Large intestine (tissue), 3 donors: ENCODE measurements at regions not wholly inside any gene's neighbourhood (a gene's known extent, or its start where the extent isn't known, plus 50 kb on each side); places are given as distances from the start of the nearest gene placed in this dataset.
A peak's percentile ranks its signal among the peaks of the same experiment; 100 is the strongest.
"Not testable (repeated sequence)": the region's sequence is repeated elsewhere in the genome, so short reads cannot be mapped to it uniquely, and the experiment has no call there.

Experiments
- DNase-seq, 2 donors: peaks; one replicate each; pipeline versions ENCODE4 v3.0.0 to v3.0.0-alpha.2; 2013
- H3K27ac ChIP-seq: one replicate; pipeline ENCODE4 v1.5.1; 2013; ENCODE audit warnings: low read length
- H3K27me3 ChIP-seq: 2 replicates; pipeline ENCODE4 v1.6.1; 2013; ENCODE audit warnings: low read length; ENCODE audit not compliant: control insufficient read depth, insufficient read depth
- H3K36me3 ChIP-seq: 2 replicates; pipeline ENCODE4 v1.6.1; 2013; ENCODE audit warnings: low read length; ENCODE audit not compliant: control insufficient read depth, insufficient read depth
- H3K4me1 ChIP-seq: one replicate; pipeline ENCODE4 v1.6.1; 2013; ENCODE audit warnings: low read length; ENCODE audit not compliant: control insufficient read depth, insufficient read depth
- H3K4me3 ChIP-seq: one replicate; pipeline ENCODE4 v1.5.1; 2013; ENCODE audit warnings: low read length
- H3K9me3 ChIP-seq: one replicate; pipeline ENCODE4 v1.6.1; 2013; ENCODE audit warnings: mild to moderate bottlenecking, low read depth, low read length, moderate library complexity; ENCODE audit not compliant: control insufficient read depth
- WGBS: methylation state at CpG from one replicate; pipeline ENCODE4 v1.1.5; 2013; ENCODE audit warnings: low lambda C conversion rate; ENCODE audit not compliant: insufficient coverage; 5-methylcytosine and 5-hydroxymethylcytosine counted together

- no peak for DNase-seq
- Histone ChIP-seq H3K27ac (no peak overlapping the region), H3K4me1 (no peaks in the 10 kb centered on the region), H3K4me3 (no peak overlapping the region), H3K36me3 (no peaks in the 10 kb centered on the region), H3K9me3 (no peaks in the 10 kb centered on the region), H3K27me3 (no peaks in the 10 kb centered on the region)
- no CpG with 5 or more reads among the region's 6 CpGs for WGBS
Observed at GRCh38 chr6:122859676-122860075, 70.6 kb downstream of the SMPDL3A start.

- no peaks in the 10 kb centered on the region for H3K4me1 ChIP-seq
- H3K9me3 ChIP-seq, result no peaks in the 10 kb centered on the region
- WGBS, result no CpG with 5 or more reads among the region's 1 CpG
- no peaks in the 10 kb centered on the region for H3K36me3 ChIP-seq
- H3K27me3 ChIP-seq, result no peaks in the 10 kb centered on the region
- H3K4me3 ChIP-seq, result no peak overlapping the region
- H3K27ac ChIP-seq, result no peak overlapping the region
- DNase-seq, result no peak
Observed at GRCh38 chr6:122861594-122861993, 72.5 kb downstream of the SMPDL3A start.

GRCh38 chr6:122868137-122868536 lies 79.1 kb downstream of the SMPDL3A start:
- Histone ChIP-seq H3K4me1 (no peaks in the 10 kb centered on the region), H3K4me3 (no peak overlapping the region), H3K27ac (no peak overlapping the region), H3K9me3 (no peaks in the 10 kb centered on the region), H3K27me3 (no peaks in the 10 kb centered on the region), H3K36me3 (no peaks in the 10 kb centered on the region)
- DNase-seq, result no peak

- Histone ChIP-seq H3K27me3 (no peaks in the 10 kb centered on the region), H3K9me3 (no peaks in the 10 kb centered on the region), H3K4me1 (no peaks in the 10 kb centered on the region), H3K27ac (no peak overlapping the region), H3K4me3 (no peak overlapping the region), H3K36me3 (no peaks in the 10 kb centered on the region)
- peak; percentile 20 to 30 for DNase-seq
Observed at GRCh38 chr6:122869437-122870024, 80.5 kb downstream of the SMPDL3A start.

GRCh38 chr6:122871079-122871478 lies 82.0 kb downstream of the SMPDL3A start:
- Histone ChIP-seq H3K27me3 (no peaks in the 10 kb centered on the region), H3K27ac (no peak overlapping the region), H3K4me1 (no peaks in the 10 kb centered on the region), H3K4me3 (no peak overlapping the region), H3K9me3 (no peaks in the 10 kb centered on the region), H3K36me3 (no peaks in the 10 kb centered on the region)
- no peak for DNase-seq
- no CpG with 5 or more reads among the region's 1 CpG for WGBS

GRCh38 chr6:122872311-122872710 lies 83.3 kb downstream of the SMPDL3A start:
- H3K27me3 ChIP-seq, result no peaks in the 10 kb centered on the region
- no peak overlapping the region for H3K4me3 ChIP-seq
- no peak for DNase-seq
- H3K27ac ChIP-seq, result no peak overlapping the region
- 80% methylated on average over 1 of the region's 4 CpGs for WGBS
- H3K36me3 ChIP-seq, result no peaks in the 10 kb centered on the region
- no peaks in the 10 kb centered on the region for H3K4me1 ChIP-seq
- no peaks in the 10 kb centered on the region for H3K9me3 ChIP-seq

- 100% methylated on average over 2 of the region's 3 CpGs for WGBS
- no peaks in the 10 kb centered on the region for H3K9me3 ChIP-seq
Observed at GRCh38 chr6:122877302-122877701, 88.2 kb downstream of the SMPDL3A start.

GRCh38 chr6:122878796-122879195 lies 89.7 kb downstream of the SMPDL3A start:
- Histone ChIP-seq H3K27me3 (no peaks in the 10 kb centered on the region), H3K9me3 (no peaks in the 10 kb centered on the region), H3K4me3 (no peak overlapping the region), H3K4me1 (no peaks in the 10 kb centered on the region), H3K27ac (no peak overlapping the region), H3K36me3 (no peaks in the 10 kb centered on the region)
- WGBS, result no CpG with 5 or more reads among the region's 1 CpG
- DNase-seq, result peak; percentile 53 to 66

More at GRCh38 chr6:122877302-122877701, 88.2 kb downstream of the SMPDL3A start:
- Histone ChIP-seq H3K4me3 (no peak overlapping the region), H3K27ac (no peak overlapping the region), H3K36me3 (no peaks in the 10 kb centered on the region), H3K27me3 (no peaks in the 10 kb centered on the region), H3K4me1 (no peaks in the 10 kb centered on the region)
- DNase-seq, result no peak

- WGBS, result 67% methylated on average over 1 of the region's 4 CpGs
- no peak for DNase-seq
- no peaks in the 10 kb centered on the region for H3K9me3 ChIP-seq
- no peaks in the 10 kb centered on the region for H3K36me3 ChIP-seq
- H3K27ac ChIP-seq, result no peak overlapping the region
- no peaks in the 10 kb centered on the region for H3K4me1 ChIP-seq
- no peak overlapping the region for H3K4me3 ChIP-seq
- H3K27me3 ChIP-seq, result no peaks in the 10 kb centered on the region
Observed at GRCh38 chr6:122886481-122886880, 97.4 kb downstream of the SMPDL3A start.

- DNase-seq, result no peak
- no peaks in the 10 kb centered on the region for H3K36me3 ChIP-seq
- H3K27me3 ChIP-seq, result no peaks in the 10 kb centered on the region
- no peak overlapping the region for H3K27ac ChIP-seq
- no peaks in the 10 kb centered on the region for H3K9me3 ChIP-seq
- no peaks in the 10 kb centered on the region for H3K4me1 ChIP-seq
- no peak overlapping the region for H3K4me3 ChIP-seq
Observed at GRCh38 chr6:122887941-122888340, 98.9 kb downstream of the SMPDL3A start.

- no CpG with 5 or more reads among the region's 1 CpG for WGBS
Observed at GRCh38 chr6:122888680-122889079, 99.6 kb downstream of the SMPDL3A start.

More at GRCh38 chr6:122888680-122889079, 99.6 kb downstream of the SMPDL3A start:
- not testable (repeated sequence) for H3K4me3 ChIP-seq, H3K27me3 ChIP-seq, H3K9me3 ChIP-seq, H3K4me1 ChIP-seq, H3K27ac ChIP-seq, DNase-seq, H3K36me3 ChIP-seq
